ENCODE measurements at regions not wholly inside any gene's neighbourhood (a gene's known extent, or its start where the extent isn't known, plus 50 kb on each side); places are given as distances from the start of the nearest gene placed in this dataset.

DNA sequence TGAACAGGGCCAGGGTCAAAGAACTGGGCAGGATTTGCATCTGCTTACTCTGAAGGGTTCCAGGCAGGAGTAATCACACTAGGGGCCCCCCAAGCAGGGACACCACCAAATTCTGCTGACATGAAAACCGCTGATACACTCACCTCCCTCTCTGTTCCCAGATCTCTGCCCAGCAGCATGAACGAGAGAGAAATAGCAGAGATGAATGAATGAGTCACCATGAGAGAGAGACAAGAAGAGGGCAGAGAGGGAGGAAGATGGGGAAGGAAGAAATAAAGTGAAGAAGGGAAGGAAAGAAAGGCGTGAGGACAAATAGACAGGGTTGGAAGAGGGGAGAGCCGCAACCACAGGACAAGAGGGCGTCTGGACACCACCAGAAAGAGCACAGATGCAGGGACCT lies 285.9 kb upstream of the NEBL start:
- TF ChIP-seq, protein P1, sequence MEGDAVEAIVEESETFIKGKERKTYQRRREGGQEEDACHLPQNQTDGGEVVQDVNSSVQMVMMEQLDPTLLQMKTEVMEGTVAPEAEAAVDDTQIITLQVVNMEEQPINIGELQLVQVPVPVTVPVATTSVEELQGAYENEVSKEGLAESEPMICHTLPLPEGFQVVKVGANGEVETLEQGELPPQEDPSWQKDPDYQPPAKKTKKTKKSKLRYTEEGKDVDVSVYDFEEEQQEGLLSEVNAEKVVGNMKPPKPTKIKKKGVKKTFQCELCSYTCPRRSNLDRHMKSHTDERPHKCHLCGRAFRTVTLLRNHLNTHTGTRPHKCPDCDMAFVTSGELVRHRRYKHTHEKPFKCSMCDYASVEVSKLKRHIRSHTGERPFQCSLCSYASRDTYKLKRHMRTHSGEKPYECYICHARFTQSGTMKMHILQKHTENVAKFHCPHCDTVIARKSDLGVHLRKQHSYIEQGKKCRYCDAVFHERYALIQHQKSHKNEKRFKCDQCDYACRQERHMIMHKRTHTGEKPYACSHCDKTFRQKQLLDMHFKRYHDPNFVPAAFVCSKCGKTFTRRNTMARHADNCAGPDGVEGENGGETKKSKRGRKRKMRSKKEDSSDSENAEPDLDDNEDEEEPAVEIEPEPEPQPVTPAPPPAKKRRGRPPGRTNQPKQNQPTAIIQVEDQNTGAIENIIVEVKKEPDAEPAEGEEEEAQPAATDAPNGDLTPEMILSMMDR (IDR thresholded peaks at IDR 0.05): no peak
- no peak for TF ChIP-seq TCF7L2 (IDR thresholded peaks at IDR 0.05; ENCODE audit: low read depth, low read length)
- no peak for TF ChIP-seq POLR2AphosphoS5 (IDR thresholded peaks at IDR 0.05; ENCODE audit: low read depth, low read length)
- TF ChIP-seq, protein P2, sequence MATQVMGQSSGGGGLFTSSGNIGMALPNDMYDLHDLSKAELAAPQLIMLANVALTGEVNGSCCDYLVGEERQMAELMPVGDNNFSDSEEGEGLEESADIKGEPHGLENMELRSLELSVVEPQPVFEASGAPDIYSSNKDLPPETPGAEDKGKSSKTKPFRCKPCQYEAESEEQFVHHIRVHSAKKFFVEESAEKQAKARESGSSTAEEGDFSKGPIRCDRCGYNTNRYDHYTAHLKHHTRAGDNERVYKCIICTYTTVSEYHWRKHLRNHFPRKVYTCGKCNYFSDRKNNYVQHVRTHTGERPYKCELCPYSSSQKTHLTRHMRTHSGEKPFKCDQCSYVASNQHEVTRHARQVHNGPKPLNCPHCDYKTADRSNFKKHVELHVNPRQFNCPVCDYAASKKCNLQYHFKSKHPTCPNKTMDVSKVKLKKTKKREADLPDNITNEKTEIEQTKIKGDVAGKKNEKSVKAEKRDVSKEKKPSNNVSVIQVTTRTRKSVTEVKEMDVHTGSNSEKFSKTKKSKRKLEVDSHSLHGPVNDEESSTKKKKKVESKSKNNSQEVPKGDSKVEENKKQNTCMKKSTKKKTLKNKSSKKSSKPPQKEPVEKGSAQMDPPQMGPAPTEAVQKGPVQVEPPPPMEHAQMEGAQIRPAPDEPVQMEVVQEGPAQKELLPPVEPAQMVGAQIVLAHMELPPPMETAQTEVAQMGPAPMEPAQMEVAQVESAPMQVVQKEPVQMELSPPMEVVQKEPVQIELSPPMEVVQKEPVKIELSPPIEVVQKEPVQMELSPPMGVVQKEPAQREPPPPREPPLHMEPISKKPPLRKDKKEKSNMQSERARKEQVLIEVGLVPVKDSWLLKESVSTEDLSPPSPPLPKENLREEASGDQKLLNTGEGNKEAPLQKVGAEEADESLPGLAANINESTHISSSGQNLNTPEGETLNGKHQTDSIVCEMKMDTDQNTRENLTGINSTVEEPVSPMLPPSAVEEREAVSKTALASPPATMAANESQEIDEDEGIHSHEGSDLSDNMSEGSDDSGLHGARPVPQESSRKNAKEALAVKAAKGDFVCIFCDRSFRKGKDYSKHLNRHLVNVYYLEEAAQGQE (IDR thresholded peaks at IDR 0.05; ENCODE audit: insufficient read depth in 1 of 2, low read depth in 2 of 2, low read length in 1 of 2): no peak
- no peak for TF ChIP-seq SIN3A (IDR thresholded peaks at IDR 0.05; ENCODE audit: borderline replicate concordance, insufficient read depth, low read depth, low read length)
